ENCODE measurements at regions not wholly inside any gene's neighbourhood (a gene's known extent, or its start where the extent isn't known, plus 50 kb on each side); places are given as distances from the start of the nearest gene placed in this dataset.

DNA sequence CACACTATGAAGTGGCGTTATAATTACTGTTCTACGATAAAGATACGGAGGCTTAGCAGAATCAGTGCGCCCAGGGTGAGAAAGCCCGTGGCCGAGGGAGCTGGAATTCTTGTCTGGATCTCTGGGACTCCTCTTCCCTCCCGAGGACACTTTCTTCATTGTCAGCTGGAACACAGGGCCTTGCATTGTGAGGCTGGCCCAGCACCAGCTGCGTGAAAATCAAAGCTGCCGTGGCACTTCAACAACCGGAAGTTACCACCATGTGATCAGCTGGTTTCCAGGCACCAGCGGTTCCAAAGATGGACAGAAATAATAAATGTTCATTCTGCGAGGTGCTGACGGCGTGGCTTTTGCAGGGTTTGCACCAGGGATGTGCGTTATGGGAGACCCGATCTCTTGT, 234.0 kb upstream of the PITRM1 start:
- TF ChIP-seq, protein P1, sequence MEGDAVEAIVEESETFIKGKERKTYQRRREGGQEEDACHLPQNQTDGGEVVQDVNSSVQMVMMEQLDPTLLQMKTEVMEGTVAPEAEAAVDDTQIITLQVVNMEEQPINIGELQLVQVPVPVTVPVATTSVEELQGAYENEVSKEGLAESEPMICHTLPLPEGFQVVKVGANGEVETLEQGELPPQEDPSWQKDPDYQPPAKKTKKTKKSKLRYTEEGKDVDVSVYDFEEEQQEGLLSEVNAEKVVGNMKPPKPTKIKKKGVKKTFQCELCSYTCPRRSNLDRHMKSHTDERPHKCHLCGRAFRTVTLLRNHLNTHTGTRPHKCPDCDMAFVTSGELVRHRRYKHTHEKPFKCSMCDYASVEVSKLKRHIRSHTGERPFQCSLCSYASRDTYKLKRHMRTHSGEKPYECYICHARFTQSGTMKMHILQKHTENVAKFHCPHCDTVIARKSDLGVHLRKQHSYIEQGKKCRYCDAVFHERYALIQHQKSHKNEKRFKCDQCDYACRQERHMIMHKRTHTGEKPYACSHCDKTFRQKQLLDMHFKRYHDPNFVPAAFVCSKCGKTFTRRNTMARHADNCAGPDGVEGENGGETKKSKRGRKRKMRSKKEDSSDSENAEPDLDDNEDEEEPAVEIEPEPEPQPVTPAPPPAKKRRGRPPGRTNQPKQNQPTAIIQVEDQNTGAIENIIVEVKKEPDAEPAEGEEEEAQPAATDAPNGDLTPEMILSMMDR (IDR thresholded peaks at IDR 0.05; ENCODE audit: extremely low read depth in 1 of 2, insufficient read depth in 1 of 2, low read depth in 1 of 2, low read length in 2 of 2) = no peak
- TF ChIP-seq POLR2AphosphoS5 (IDR thresholded peaks at IDR 0.05; ENCODE audit: insufficient read depth, low read depth, low read length) (no peak), GATA2 (IDR thresholded peaks at IDR 0.05; ENCODE audit: insufficient read depth, insufficient read length, low read depth, low read length) (no peak), EZH2 (IDR thresholded peaks at IDR 0.05; ENCODE audit: borderline replicate concordance, low read depth, low read length, severe bottlenecking) (no peak)
